GM04503 (cell line): ENCODE measurements at regions not wholly inside any gene's neighbourhood (a gene's known extent, or its start where the extent isn't known, plus 50 kb on each side); places are given as distances from the start of the nearest gene placed in this dataset.
"Not testable (repeated sequence)": the region's sequence is repeated elsewhere in the genome, so short reads cannot be mapped to it uniquely, and the experiment has no call there.

Experiments used
- DNase-seq: peaks from one replicate; pipeline ENCODE4 v3.0.0-alpha.2; 2012; ENCODE audit warnings: low read depth

GRCh38 chr4:151459375-151459774, 50.4 kb downstream of the FHIP1A start:
- no peak for DNase-seq

GRCh38 chr4:151460434-151460833, 51.5 kb downstream of the FHIP1A start:
- no peak for DNase-seq

- DNase-seq: no peak
These were observed 53.6 kb downstream of the FHIP1A start for GRCh38 chr4:151462554-151462953.

DNA sequence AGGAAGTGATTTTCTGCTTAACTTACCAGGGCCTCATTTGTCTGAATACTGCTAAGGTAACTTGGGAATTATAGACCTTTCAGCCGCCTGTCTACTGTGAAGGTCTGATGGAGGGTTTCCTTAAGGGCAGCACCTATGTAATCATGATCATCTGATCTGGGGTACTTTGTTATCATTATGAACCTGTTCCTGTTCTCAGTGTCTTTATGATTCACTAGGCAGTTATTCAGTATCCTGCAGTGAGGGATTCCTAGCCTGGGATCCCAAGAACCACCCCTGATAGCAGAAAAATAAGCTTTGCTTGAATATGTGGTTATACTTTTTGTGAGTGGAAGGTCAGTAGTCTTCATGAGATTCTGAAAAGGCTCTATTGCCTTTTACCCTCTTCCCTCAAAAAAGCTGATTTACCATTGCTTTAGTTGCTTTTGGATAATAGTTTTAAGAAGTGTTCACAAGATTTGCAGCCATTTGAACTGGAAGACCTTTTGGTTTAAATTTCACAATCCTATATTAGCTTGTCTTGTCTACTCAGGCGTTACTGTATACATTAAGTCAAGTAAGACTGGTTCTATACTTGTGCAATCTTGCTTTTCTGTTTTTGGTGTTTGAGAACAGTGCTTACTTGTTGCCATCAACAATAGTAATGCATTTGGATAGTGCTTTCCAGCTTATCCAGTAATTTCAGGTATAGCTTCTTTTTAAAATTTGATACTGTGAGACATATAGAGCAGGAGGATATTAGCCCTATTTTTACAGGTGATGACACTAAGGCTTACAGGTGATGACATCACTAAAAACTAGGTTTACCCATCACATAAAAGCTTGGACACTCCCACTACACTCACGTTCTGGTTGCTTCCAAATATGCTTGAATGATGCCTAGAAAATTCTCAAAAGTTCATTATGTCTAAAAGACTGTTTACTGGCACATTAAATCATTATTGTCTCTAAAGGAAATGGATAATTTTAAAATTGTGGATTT, 60.0 kb downstream of the FHIP1A start:
- DNase-seq: no peak

GRCh38 chr4:151469970-151470369, 61.0 kb downstream of the FHIP1A start:
- no peak for DNase-seq

DNA sequence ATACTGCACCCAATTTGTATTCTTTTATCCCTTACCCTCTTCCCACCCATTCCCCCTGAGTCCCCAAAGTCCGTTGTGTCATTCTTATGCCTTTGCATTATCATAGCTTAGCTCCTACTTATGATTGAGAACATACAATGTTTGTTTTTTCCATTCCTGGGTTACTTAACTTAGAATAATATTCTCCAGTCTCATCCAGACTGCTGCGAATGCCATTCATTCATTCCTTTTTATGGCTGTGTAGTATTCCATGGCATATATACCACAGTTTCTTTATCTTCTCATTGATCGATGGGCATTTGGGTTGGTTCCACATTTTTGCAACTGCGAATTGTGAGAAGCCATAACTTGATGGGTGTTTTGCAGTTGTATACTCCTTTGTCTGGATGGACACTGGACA, 62.8 kb downstream of the FHIP1A start:
- DNase-seq: no peak

- no peak for DNase-seq
These were observed 63.3 kb downstream of the FHIP1A start for GRCh38 chr4:151472297-151472696.

- DNase-seq: no peak
These were observed 63.7 kb downstream of the FHIP1A start for GRCh38 chr4:151472711-151473110.

DNA sequence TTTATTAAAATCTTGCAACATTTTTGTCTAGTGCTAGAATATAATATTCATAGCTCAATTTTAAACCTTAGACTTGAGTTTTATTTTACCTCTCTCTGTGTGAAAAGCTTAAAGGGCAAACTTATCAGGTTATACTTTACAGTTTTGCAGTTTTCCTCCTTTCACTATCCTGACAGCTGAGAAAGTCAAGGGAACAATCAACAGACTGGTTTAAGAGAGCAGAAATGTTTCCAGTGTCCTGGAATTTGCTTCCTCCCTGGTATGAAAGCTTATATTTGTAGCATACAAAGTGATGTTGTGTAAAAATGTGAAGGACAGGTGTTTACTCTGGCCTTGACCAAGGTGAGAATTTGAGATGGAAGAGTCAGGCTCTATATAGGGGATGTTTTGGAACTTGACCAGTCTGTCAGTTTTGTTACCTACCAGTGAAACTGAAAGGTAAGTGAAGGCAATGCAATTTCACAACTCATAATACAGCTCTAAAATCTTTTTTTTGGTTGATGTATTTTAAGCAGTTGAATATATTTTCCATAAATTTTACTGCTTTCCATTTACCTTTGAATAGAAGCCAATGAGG, 64.6 kb downstream of the FHIP1A start:
- no peak for DNase-seq

DNA sequence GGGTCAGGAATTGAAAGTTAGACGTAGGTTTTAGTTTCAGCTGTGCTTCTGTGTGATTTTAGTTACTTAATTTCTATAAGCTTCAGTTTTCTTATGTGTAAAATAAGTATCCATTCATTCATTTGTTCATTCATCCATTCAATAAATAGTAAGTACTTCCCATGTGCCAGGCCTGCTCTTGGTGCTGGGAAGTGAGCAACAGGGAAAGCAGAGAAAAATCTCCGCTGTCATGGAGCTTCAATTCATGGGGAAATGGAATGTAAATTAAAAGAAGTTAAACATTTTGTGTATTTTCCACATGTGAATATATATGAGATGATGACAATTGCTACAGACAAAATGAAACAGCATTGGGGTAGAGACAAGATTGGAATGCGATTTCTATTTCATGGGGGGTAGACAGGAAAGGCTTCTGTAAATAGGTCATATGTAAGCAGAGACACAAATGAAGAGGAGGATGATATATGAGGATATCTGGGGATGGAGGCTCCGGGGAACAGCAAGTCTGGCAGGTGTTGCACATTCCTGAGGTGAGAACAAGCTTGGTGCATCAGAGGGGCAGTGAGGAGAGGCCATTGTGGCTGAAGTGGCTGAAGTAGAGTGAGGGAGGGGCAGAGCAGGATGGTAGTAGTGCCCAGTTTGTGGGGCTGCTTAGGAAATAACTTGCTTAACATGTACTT, 66.2 kb downstream of the FHIP1A start:
- no peak for DNase-seq

DNA sequence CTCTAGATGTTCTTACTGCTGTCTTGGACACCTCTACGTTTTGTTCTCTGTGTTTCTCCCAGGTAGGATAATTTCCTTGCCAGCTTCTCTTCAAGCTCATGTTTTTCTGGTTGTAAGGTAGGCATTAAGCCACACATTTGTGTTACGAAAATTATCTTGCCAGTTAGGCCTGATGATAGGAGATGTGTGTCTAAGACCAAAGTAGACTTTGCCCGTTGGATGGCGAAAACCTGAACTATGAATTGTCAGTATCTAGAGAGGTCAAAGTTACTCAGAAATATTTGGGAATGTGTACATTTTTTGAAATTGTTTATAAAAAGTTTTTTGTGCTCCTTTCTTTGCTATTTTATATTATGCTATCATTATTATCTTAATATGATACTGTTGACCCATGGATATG, 72.8 kb downstream of the FHIP1A start:
- no peak for DNase-seq

DNA sequence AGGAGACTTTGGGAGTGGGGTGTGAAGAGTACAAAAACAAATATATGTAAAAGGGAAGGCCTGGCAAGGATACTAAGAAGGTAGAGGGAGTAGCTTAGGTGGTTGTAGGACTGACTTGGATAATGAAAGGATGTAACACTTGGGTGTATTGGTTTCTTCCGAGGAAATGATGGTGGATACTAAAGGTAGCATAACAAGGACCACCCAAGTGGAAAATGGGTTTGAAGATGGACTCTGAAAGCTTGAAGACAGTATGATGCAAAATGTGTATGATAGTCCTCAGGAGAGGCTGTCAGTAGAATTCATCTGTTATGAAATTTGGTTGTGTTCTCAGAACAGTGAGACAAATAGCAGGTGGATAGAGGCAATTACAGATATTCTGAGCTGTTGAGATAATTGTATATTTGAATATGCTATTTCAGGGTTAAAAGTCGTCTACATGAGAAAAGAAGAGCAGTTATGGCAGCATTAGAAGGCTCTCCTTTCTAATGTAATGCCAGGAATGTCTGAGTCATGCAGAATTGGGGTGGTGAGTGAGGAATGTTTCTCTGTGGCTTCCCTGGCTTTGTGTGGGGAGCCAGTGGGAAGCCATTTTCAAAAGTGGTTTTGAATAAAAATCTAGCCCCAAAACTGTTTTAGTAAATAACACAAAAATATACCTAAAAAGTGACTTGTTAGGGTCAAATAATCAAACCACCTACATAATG, 75.6 kb downstream of the FHIP1A start:
- DNase-seq: peak; percentile 74

GRCh38 chr4:151485541-151486131, 76.7 kb downstream of the FHIP1A start:
- no peak for DNase-seq

GRCh38 chr4:151486168-151486567, 77.2 kb downstream of the FHIP1A start:
- peak; percentile 45 for DNase-seq

- no peak for DNase-seq
These were observed 80.0 kb downstream of the FHIP1A start for GRCh38 chr4:151488968-151489367.

- no peak for DNase-seq
These were observed 80.7 kb downstream of the FHIP1A start for GRCh38 chr4:151489462-151490203.

- not testable (repeated sequence) for DNase-seq
These were observed 86.6 kb downstream of the FHIP1A start for GRCh38 chr4:151495612-151496011.

DNA sequence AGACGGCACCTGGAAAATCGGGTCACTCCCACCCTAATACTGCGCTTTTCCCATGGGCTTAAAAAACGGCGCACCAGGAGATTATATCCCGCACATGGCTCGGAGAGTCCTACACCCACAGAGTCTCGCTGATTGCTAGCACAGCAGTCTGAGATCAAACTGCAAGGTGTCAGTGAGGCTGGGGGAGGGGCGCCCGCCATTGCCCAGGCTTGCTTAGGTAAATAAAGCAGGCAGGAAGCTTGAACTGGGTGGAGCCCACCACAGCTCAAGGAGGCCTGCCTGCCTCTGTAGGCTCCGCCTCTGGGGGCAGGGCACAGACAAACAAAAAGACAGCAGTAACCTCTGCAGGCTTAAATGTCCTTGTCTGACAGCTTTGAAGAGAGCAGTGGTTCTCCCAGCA, 102.6 kb downstream of the FHIP1A start:
- DNase-seq: not testable (repeated sequence)

- no peak for DNase-seq
These were observed 108.9 kb downstream of the FHIP1A start for GRCh38 chr4:151517896-151518295.

DNA sequence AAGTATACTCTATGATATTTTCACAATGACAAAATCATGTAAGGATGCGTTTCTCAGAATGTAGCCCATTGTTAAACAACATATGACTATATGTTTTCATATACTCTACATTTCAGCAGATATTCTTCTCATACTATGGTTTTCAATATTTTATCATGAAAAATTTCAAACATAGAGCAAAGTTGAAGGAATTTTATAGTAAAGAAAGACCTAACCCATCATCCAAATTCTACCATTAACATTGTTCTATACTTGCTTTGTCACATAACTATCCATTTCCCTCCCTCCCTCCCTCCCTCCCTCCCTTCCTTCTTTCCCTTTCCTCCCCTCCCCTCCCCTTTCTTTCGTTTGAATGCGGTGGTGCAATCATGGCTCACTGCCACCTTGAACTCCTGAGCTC, 109.4 kb downstream of the FHIP1A start:
- no peak for DNase-seq
